ENCODE measurements at regions not wholly inside any gene's neighbourhood (a gene's known extent, or its start where the extent isn't known, plus 50 kb on each side); places are given as distances from the start of the nearest gene placed in this dataset.

- DNase-seq, result no peak
These were observed 1158.6 kb downstream of the CDH12 start for GRCh38 chr5:21694567-21694966.

GRCh38 chr5:21693591-21693990, 1159.6 kb downstream of the CDH12 start:
- no peak for DNase-seq

GRCh38 chr5:21689587-21689986, 1163.6 kb downstream of the CDH12 start:
- no peak for DNase-seq

GRCh38 chr5:21688655-21689054, 1164.5 kb downstream of the CDH12 start:
- DNase-seq, result no peak

- DNase-seq, result no peak
These were observed 1165.5 kb downstream of the CDH12 start for GRCh38 chr5:21687621-21688020.

- no peak for DNase-seq
These were observed 1166.4 kb downstream of the CDH12 start for GRCh38 chr5:21686706-21687105.

GRCh38 chr5:21685522-21685921, 1167.6 kb downstream of the CDH12 start:
- no peak for DNase-seq

- no peak for DNase-seq
These were observed 1168.2 kb downstream of the CDH12 start for GRCh38 chr5:21684992-21685391.

- DNase-seq, result no peak
These were observed 1171.2 kb downstream of the CDH12 start for GRCh38 chr5:21681911-21682310.

- DNase-seq, result no peak
These were observed 1172.5 kb downstream of the CDH12 start for GRCh38 chr5:21680641-21681040.

GRCh38 chr5:21680196-21680595, 1172.9 kb downstream of the CDH12 start:
- DNase-seq, result no peak

- DNase-seq, result no peak
These were observed 1174.6 kb downstream of the CDH12 start for GRCh38 chr5:21678526-21678925.

GRCh38 chr5:21672911-21673310, 1180.2 kb downstream of the CDH12 start:
- no peak for DNase-seq

- DNase-seq, result no peak
These were observed 1180.8 kb downstream of the CDH12 start for GRCh38 chr5:21672360-21672759.

- no peak for DNase-seq
These were observed 1187.6 kb downstream of the CDH12 start for GRCh38 chr5:21665524-21665923.

GRCh38 chr5:21663082-21663481, 1190.1 kb downstream of the CDH12 start:
- DNase-seq, result no peak

- no peak for DNase-seq
These were observed 1192.0 kb downstream of the CDH12 start for GRCh38 chr5:21661184-21661583.

- DNase-seq, result no peak
These were observed 1198.6 kb downstream of the CDH12 start for GRCh38 chr5:21654556-21654955.

GRCh38 chr5:21649969-21650368, 1203.2 kb downstream of the CDH12 start:
- DNase-seq, result no peak

GRCh38 chr5:21646469-21646868, 1206.7 kb downstream of the CDH12 start:
- DNase-seq, result no peak

- DNase-seq, result no peak
These were observed 1209.1 kb downstream of the CDH12 start for GRCh38 chr5:21644032-21644431.

- no peak for DNase-seq
These were observed 1210.8 kb downstream of the CDH12 start for GRCh38 chr5:21642312-21642711.

- DNase-seq, result no peak
These were observed 1229.3 kb downstream of the CDH12 start for GRCh38 chr5:21623831-21624230.

- no peak for DNase-seq
These were observed 1237.9 kb downstream of the CDH12 start for GRCh38 chr5:21615195-21615765.

GRCh38 chr5:21613971-21614488, 1239.1 kb downstream of the CDH12 start:
- DNase-seq, result no peak

All from inflammatory macrophage treated with lipopolysaccharide for 1 hour (primary cell).